IgD-negative memory B cell (primary cell): ENCODE measurements at regions not wholly inside any gene's neighbourhood (a gene's known extent, or its start where the extent isn't known, plus 50 kb on each side); places are given as distances from the start of the nearest gene placed in this dataset.

ENCODE experiments used
- H3K27ac Mint-ChIP-seq, 3 donors: one replicate each; pipeline ENCODE4 v1.8.0; 2020 to 2022; ENCODE audit warnings: mild to moderate bottlenecking in 3 of 3, mixed read lengths in 3 of 3, moderate library complexity in 1 of 3
- H3K27me3 Mint-ChIP-seq: one replicate; pipeline ENCODE4 v1.8.0; 2021; ENCODE audit warnings: mixed read lengths
- H3K36me3 Mint-ChIP-seq: one replicate; pipeline ENCODE4 v1.8.0; 2020; ENCODE audit warnings: mild to moderate bottlenecking, mixed read lengths
- H3K4me1 Mint-ChIP-seq, 3 donors: one replicate each; pipeline ENCODE4 v1.8.0; 2020 to 2022; ENCODE audit warnings: mixed read lengths in 3 of 3, mild to moderate bottlenecking in 1 of 3
- H3K4me3 Mint-ChIP-seq, 4 donors: one replicate each; pipeline ENCODE4 v1.8.0; 2020 to 2022; ENCODE audit warnings: mild to moderate bottlenecking in 4 of 4, mixed read lengths in 4 of 4, moderate library complexity in 3 of 4
- H3K9me3 Mint-ChIP-seq, 3 donors: one replicate each; pipeline ENCODE4 v1.8.0; 2020 to 2021; ENCODE audit warnings: mixed read lengths in 3 of 3, mild to moderate bottlenecking in 1 of 3

DNA sequence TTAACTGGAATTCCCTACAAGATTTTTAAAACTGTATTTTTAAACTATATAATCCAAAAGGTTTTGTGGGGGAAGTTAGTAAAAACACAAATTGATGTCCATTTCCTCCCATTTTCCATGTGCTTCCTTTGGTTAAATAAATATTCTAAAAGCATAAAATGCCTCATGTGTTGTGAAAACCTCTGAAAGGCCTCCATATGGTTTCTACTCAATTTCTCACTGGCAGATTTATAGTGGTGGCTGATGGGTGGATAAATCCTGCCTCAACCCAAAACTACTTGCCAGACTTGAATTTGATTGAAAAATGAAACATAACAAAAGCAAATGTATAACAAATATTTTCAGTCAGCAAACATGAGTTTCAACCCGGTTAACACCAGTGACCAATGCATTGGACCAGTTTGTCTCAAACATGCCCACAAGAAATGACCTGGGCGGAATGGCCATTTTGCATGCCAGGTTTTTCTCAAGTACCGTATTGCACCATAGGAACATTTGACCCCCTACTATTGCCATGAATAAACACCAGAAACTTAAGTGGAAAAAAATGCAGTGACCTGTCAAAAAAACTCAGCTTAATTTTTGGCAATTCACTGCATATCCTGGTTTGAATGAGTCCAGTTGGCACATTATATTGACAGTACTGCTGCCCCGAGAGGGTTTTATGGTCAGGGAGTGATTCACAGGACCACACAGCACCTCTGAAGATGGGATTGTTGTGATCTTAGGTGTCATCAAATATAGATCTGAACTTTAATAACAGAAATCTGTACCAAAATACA lies 454.6 kb upstream of the ANKRD30A start:
- Mint-ChIP-seq H3K27ac (no peak overlapping the region), H3K4me1 (no peaks in the 10 kb centered on the region), H3K4me3 (no peak overlapping the region), H3K27me3 (no peaks in the 10 kb centered on the region), H3K9me3 (peaks cover 3 to 4% (median 4%) of the 10 kb centered on the region in 3 donors), H3K36me3 (no peaks in the 10 kb centered on the region)

DNA sequence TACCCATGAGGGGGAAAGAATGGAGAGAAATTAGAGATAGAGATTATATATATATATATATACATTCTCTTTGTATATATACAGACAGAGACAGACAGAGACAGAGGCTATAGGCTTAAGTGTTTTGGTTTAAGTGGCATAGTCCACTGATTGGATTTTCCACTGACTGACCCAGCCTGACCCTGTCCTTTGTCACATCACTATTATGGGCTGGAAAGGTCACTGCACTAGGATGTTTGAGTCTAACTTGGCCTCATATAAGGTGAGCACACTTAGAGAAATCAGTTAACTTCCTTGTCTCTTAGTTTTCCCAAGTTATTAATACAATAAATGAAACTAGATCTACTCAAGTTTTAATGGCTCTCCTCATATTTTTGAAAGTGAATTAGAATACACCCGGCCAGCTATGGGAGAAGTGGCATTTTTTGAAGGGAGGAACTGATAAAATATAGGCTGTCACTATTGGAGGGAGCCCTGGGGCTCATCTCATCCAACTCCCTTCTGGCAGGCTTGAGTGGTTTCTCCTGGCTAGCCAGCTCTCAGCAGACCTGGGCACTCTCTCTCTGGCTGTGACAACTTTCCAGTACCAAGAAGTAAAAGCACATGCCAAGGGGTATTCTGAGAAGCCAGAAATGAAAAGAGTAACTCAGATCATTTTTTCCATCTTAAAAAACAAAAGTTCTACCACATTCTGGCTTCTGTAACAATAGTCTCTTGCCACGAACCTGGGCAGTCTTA lies 455.6 kb upstream of the ANKRD30A start:
- H3K36me3 Mint-ChIP-seq: no peaks in the 10 kb centered on the region
- peaks cover 0 to 4% (median 4%) of the 10 kb centered on the region in 3 donors for H3K9me3 Mint-ChIP-seq
- no peaks in the 10 kb centered on the region for H3K4me1 Mint-ChIP-seq
- no peak overlapping the region for H3K4me3 Mint-ChIP-seq
- H3K27ac Mint-ChIP-seq: no peak overlapping the region
- no peaks in the 10 kb centered on the region for H3K27me3 Mint-ChIP-seq

DNA sequence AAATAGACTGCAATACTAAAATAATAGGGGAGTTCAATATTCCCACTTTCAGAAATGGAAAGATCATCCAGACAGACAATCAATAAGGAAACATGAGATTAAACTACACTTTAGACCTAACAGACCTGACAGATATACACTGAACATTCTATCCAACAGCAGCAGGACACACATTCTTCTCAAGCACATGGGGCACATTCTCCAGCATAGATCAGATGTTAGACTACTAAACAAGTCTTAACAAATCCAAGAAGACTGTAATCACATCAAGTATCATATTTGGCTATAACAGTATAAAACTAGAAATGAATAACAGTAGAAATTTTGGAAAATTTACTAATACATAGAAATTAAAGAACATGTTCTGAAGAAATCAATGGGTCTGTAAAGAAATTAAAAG lies 458.9 kb upstream of the ANKRD30A start:
- H3K9me3 Mint-ChIP-seq: peaks cover 4 to 15% (median 6%) of the 10 kb centered on the region in 3 donors
- H3K27me3 Mint-ChIP-seq: no peaks in the 10 kb centered on the region
- H3K4me1 Mint-ChIP-seq: no peaks in the 10 kb centered on the region
- no peak overlapping the region for H3K4me3 Mint-ChIP-seq
- H3K27ac Mint-ChIP-seq: no peak overlapping the region
- H3K36me3 Mint-ChIP-seq: no peaks in the 10 kb centered on the region

- Mint-ChIP-seq H3K36me3 (no peaks in the 10 kb centered on the region), H3K4me3 (no peak overlapping the region), H3K9me3 (peaks cover 6 to 15% (median 7%) of the 10 kb centered on the region in 3 donors), H3K27me3 (no peaks in the 10 kb centered on the region), H3K4me1 (no peaks in the 10 kb centered on the region), H3K27ac (no peak overlapping the region)
Observed at GRCh38 chr10:36662571-36662970, 462.8 kb upstream of the ANKRD30A start.

- no peaks in the 10 kb centered on the region for H3K4me1 Mint-ChIP-seq
- no peak overlapping the region for H3K4me3 Mint-ChIP-seq
- no peaks in the 10 kb centered on the region for H3K36me3 Mint-ChIP-seq
- no peak overlapping the region for H3K27ac Mint-ChIP-seq
- H3K9me3 Mint-ChIP-seq: peaks cover 1 to 8% (median 7%) of the 10 kb centered on the region in 3 donors
- peaks cover 2% of the 10 kb centered on the region for H3K27me3 Mint-ChIP-seq
Observed at GRCh38 chr10:36650274-36650673, 475.1 kb upstream of the ANKRD30A start.

GRCh38 chr10:36647540-36647939 lies 477.9 kb upstream of the ANKRD30A start:
- Mint-ChIP-seq H3K4me3 (no peak overlapping the region), H3K36me3 (no peaks in the 10 kb centered on the region), H3K27ac (no peak overlapping the region), H3K27me3 (peaks cover 2% of the 10 kb centered on the region), H3K4me1 (no peaks in the 10 kb centered on the region), H3K9me3 (peaks cover 0 to 5% (median 5%) of the 10 kb centered on the region in 3 donors)

DNA sequence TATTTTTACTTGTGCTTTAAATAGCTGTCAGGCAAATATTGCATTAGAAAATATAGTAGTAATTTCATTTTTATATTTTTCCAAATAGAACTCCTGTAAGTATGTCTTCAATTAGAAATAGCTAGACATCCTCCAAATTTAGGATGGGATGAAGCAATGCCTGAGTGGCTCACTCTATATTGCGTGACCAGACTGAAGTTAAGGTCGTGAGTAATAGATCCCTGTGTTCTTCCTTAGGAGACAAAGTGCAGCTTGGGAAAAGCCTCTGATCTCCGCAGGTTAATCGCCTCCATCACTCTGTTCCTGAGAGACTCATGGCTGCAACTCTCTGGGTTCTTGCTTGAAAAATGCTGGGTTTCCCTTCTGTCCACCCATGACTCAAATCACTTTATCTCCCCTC lies 484.8 kb upstream of the ANKRD30A start:
- Mint-ChIP-seq H3K4me1 (no peaks in the 10 kb centered on the region), H3K4me3 (no peak overlapping the region), H3K27ac (no peak overlapping the region), H3K9me3 (peaks cover 0 to 2% (median 0%) of the 10 kb centered on the region in 3 donors), H3K27me3 (no peaks in the 10 kb centered on the region), H3K36me3 (no peaks in the 10 kb centered on the region)

- H3K27ac Mint-ChIP-seq: peak overlapping the region in 1 of 3 donors; percentile 74
Observed at GRCh38 chr10:36638462-36639155, 486.8 kb upstream of the ANKRD30A start.

DNA sequence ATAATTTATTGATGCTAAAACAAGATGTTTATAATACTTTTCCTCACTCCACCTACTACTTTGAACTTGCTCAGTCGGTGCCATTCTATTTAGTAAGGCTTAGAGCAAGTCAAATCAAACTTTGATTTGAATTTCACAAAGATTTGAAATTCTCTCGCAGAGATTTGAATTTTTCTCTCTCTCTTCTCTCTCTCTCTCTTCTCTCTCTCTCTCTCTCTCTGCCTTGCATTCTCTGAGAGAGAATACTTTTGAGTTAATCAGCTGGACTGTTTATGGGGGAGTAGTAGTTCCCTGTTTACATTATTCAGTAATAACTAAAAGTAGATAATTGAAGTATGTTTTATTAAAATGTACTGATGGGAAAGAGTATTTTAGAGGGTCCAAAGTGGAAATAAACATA lies 488.5 kb upstream of the ANKRD30A start:
- no peak overlapping the region for H3K4me3 Mint-ChIP-seq
- no peaks in the 10 kb centered on the region for H3K27me3 Mint-ChIP-seq
- no peak overlapping the region for H3K27ac Mint-ChIP-seq
- H3K4me1 Mint-ChIP-seq: no peaks in the 10 kb centered on the region
- H3K36me3 Mint-ChIP-seq: no peaks in the 10 kb centered on the region
- peaks cover 0 to 7% (median under 1%) of the 10 kb centered on the region in 3 donors for H3K9me3 Mint-ChIP-seq

More at GRCh38 chr10:36638462-36639155, 486.8 kb upstream of the ANKRD30A start:
- Mint-ChIP-seq H3K4me1 (no peaks in the 10 kb centered on the region), H3K9me3 (peaks cover 0 to 2% (median 0%) of the 10 kb centered on the region in 3 donors), H3K27me3 (no peaks in the 10 kb centered on the region), H3K36me3 (no peaks in the 10 kb centered on the region), H3K4me3 (no peak overlapping the region)

- H3K27ac Mint-ChIP-seq: no peak overlapping the region
- H3K4me3 Mint-ChIP-seq: no peak overlapping the region
- no peaks in the 10 kb centered on the region for H3K36me3 Mint-ChIP-seq
- no peaks in the 10 kb centered on the region for H3K27me3 Mint-ChIP-seq
- no peaks in the 10 kb centered on the region for H3K4me1 Mint-ChIP-seq
- peaks cover 0 to 9% (median 1%) of the 10 kb centered on the region in 3 donors for H3K9me3 Mint-ChIP-seq
Observed at GRCh38 chr10:36636285-36636839, 489.0 kb upstream of the ANKRD30A start.

DNA sequence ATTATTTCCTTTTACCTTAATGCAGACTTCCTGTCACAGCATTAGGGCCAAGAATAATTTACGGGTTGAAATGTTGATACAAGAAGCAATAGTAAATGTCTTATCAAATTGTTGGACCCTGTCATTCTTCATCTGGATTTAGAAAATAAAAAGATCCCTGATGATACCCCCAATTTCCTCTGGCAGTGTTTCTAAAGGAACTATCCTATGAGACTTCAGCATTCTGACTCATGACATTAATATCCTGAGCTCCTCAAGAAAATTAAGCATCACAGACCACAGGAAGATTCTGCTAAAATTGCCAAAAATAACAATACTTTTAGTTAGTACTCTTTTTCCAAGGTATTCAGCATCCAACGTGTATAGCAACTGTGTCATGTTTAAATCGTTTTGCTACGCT lies 490.5 kb upstream of the ANKRD30A start:
- H3K9me3 Mint-ChIP-seq: peaks cover 0 to 11% (median 2%) of the 10 kb centered on the region in 3 donors
- no peaks in the 10 kb centered on the region for H3K27me3 Mint-ChIP-seq
- no peaks in the 10 kb centered on the region for H3K36me3 Mint-ChIP-seq
- H3K27ac Mint-ChIP-seq: no peak overlapping the region
- no peaks in the 10 kb centered on the region for H3K4me1 Mint-ChIP-seq
- no peak overlapping the region for H3K4me3 Mint-ChIP-seq

- H3K9me3 Mint-ChIP-seq: peaks cover 2 to 11% (median 3%) of the 10 kb centered on the region in 3 donors
- H3K4me1 Mint-ChIP-seq: no peaks in the 10 kb centered on the region
- no peak overlapping the region for H3K4me3 Mint-ChIP-seq
- no peaks in the 10 kb centered on the region for H3K27me3 Mint-ChIP-seq
- H3K27ac Mint-ChIP-seq: no peak overlapping the region
- H3K36me3 Mint-ChIP-seq: no peaks in the 10 kb centered on the region
Observed at GRCh38 chr10:36630267-36630666, 495.1 kb upstream of the ANKRD30A start.

DNA sequence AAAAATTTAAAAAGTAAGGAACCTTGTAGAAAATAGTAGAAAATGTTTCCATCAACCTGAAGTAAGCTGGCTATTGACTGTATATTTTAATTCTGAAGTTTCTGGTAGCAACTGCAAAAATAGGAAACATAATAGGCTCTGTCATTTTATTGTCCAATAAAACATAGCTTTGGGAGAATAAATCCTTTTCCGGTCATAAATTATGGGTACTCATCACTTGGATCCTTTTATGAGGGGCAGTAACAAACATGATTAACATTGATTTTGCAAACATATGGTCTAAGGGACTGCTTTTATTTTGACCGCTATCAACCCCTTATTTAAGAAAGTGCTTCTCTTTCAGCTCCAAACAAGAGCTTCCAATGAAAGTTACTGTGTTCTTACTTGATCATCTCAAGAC lies 495.9 kb upstream of the ANKRD30A start:
- Mint-ChIP-seq H3K9me3 (peaks cover 2 to 11% (median 3%) of the 10 kb centered on the region in 3 donors), H3K4me1 (no peaks in the 10 kb centered on the region), H3K27me3 (no peaks in the 10 kb centered on the region), H3K4me3 (no peak overlapping the region), H3K27ac (no peak overlapping the region), H3K36me3 (no peaks in the 10 kb centered on the region)

GRCh38 chr10:36624551-36625100 lies 500.8 kb upstream of the ANKRD30A start:
- H3K9me3 Mint-ChIP-seq: peaks cover 2 to 5% (median 3%) of the 10 kb centered on the region in 3 donors
- no peaks in the 10 kb centered on the region for H3K4me1 Mint-ChIP-seq
- H3K27me3 Mint-ChIP-seq: no peaks in the 10 kb centered on the region
- H3K36me3 Mint-ChIP-seq: no peaks in the 10 kb centered on the region
- no peak overlapping the region for H3K27ac Mint-ChIP-seq
- H3K4me3 Mint-ChIP-seq: no peak overlapping the region

DNA sequence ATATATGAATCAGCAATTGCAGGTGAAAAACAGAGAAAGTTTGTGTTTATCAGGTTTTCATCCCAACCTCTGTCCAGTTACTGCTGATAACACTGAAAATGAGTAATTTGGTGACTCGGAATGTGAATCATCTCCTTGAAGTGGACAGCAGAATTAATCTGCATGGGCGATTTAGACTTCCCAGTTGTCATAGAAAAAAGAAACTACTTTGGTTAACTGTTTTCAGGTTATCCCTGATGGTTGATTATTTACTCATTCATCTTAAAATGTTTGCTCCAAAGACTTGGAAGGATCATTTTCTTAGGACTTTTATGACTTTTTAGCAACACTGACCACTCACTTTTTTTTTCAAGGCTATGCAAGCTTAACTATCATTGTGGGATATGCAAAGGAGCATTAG lies 504.1 kb upstream of the ANKRD30A start:
- Mint-ChIP-seq H3K27me3 (no peaks in the 10 kb centered on the region), H3K27ac (no peak overlapping the region), H3K36me3 (no peaks in the 10 kb centered on the region), H3K4me1 (no peaks in the 10 kb centered on the region), H3K4me3 (no peak overlapping the region), H3K9me3 (peaks cover 2 to 5% (median 3%) of the 10 kb centered on the region in 3 donors)
